ENCODE measurements at regions not wholly inside any gene's neighbourhood (a gene's known extent, or its start where the extent isn't known, plus 50 kb on each side); places are given as distances from the start of the nearest gene placed in this dataset.
A peak's percentile ranks its signal among the peaks of the same experiment; 100 is the strongest.

- no peak overlapping the region for H3K27ac ChIP-seq
- TF ChIP-seq CTCF (conservative IDR thresholded peaks at IDR 0.05) (no peak), ZFX (IDR thresholded peaks at IDR 0.05) (no peak)
Observed at GRCh38 chr18:52278191-52278590, 61.8 kb upstream of the DCC start.

- TF ChIP-seq CTCF (conservative IDR thresholded peaks at IDR 0.05) (no peak), ZFX (IDR thresholded peaks at IDR 0.05) (no peak)
- H3K27ac ChIP-seq: no peak overlapping the region
Observed at GRCh38 chr18:52280702-52281101, 59.3 kb upstream of the DCC start.

GRCh38 chr18:52283927-52284326 is 56.1 kb upstream of the DCC start:
- TF ChIP-seq CTCF (conservative IDR thresholded peaks at IDR 0.05) (no peak), ZFX (IDR thresholded peaks at IDR 0.05) (no peak)
- no peak overlapping the region for H3K27ac ChIP-seq

GRCh38 chr18:52286675-52287074 is 53.3 kb upstream of the DCC start:
- TF ChIP-seq ZFX (IDR thresholded peaks at IDR 0.05) (no peak), CTCF (conservative IDR thresholded peaks at IDR 0.05) (no peak)
- H3K27ac ChIP-seq: no peak overlapping the region

- H3K27ac ChIP-seq: no peak overlapping the region
- TF ChIP-seq ZFX (IDR thresholded peaks at IDR 0.05) (no peak), CTCF (conservative IDR thresholded peaks at IDR 0.05) (no peak)
Observed at GRCh38 chr18:52287151-52287550, 52.8 kb upstream of the DCC start.

GRCh38 chr18:52288403-52289004 is 51.5 kb upstream of the DCC start:
- no peak for TF ChIP-seq ZFX (IDR thresholded peaks at IDR 0.05)
- TF ChIP-seq CTCF (conservative IDR thresholded peaks at IDR 0.05): peak; percentile 92
- H3K27ac ChIP-seq: no peak overlapping the region

GRCh38 chr18:52289392-52289791 is 50.6 kb upstream of the DCC start:
- no peak for TF ChIP-seq CTCF (conservative IDR thresholded peaks at IDR 0.05)
- no peak for TF ChIP-seq ZFX (IDR thresholded peaks at IDR 0.05)
- no peak overlapping the region for H3K27ac ChIP-seq

Data from C4-2B (cell line).